ENCODE measurements at regions not wholly inside any gene's neighbourhood (a gene's known extent, or its start where the extent isn't known, plus 50 kb on each side); places are given as distances from the start of the nearest gene placed in this dataset.

- TF ChIP-seq POLR2AphosphoS5 (IDR thresholded peaks at IDR 0.05; ENCODE audit: low read depth, low read length) (no peak), POLR2A (IDR thresholded peaks at IDR 0.05; ENCODE audit: low read depth, low read length) (no peak), TAF1 (IDR thresholded peaks at IDR 0.05; ENCODE audit: low read depth, low read length) (no peak), SPI1 (IDR thresholded peaks at IDR 0.05; ENCODE audit: low read depth, low read length) (no peak), PAX5 (IDR thresholded peaks at IDR 0.05; ENCODE audit: insufficient read depth, low read length, severe bottlenecking) (no peak), POU2F2 (IDR thresholded peaks at IDR 0.05; ENCODE audit: low read depth, low read length) (no peak)
These were observed 334.7 kb upstream of the RASGRP1 start for GRCh38 chr15:38899300-38899699.
